NT2/D1 (cell line): ENCODE measurements at regions not wholly inside any gene's neighbourhood (a gene's known extent, or its start where the extent isn't known, plus 50 kb on each side); places are given as distances from the start of the nearest gene placed in this dataset.

Experiments used
- YY1 ChIP-seq: IDR thresholded peaks from 2 replicates; pipeline ENCODE4 v1.6.1; 2011; ENCODE audit not compliant: insufficient read length, insufficient read depth
- ZNF274 ChIP-seq: IDR thresholded peaks from 2 replicates; pipeline ENCODE4 v1.6.1; 2011; ENCODE audit warnings: mild to moderate bottlenecking, low read depth, low read length

GRCh38 chr6:165823609-165824326, 160.7 kb upstream of the PDE10A start:
- no peak for TF ChIP-seq ZNF274
- TF ChIP-seq YY1: no peak
